ENCODE measurements at regions not wholly inside any gene's neighbourhood (a gene's known extent, or its start where the extent isn't known, plus 50 kb on each side); places are given as distances from the start of the nearest gene placed in this dataset.
"Not testable (repeated sequence)": the region's sequence is repeated elsewhere in the genome, so short reads cannot be mapped to it uniquely, and the experiment has no call there.

DNA sequence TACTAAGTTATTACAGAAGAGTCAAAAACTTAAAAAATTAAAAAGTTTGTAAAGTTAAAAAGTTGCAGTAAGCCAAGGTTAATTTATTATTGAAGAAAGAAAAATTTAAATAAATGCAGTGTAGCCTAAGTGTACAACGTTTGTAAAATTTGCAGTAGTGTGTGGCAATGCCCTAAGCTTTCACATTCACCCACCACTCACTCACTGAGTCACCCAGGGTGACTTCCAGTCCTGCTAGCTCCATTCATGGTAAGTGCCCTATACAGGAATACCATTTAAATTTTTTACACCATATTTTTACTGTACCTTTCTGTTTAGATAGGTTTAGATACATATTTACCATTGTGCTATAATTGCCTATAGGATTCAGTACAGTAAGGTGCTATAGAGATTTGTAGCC lies 88.6 kb downstream of the CTH start:
- Histone ChIP-seq H3K9me3 (no peaks in the 10 kb centered on the region), H3K27me3 (no peaks in the 10 kb centered on the region), H3K4me1 (no peaks in the 10 kb centered on the region), H3K27ac (no peak overlapping the region), H3K36me3 (no peaks in the 10 kb centered on the region), H3K4me3 (no peak overlapping the region)
- no peak for ATAC-seq
- no peak for DNase-seq
- TF ChIP-seq, protein P1, sequence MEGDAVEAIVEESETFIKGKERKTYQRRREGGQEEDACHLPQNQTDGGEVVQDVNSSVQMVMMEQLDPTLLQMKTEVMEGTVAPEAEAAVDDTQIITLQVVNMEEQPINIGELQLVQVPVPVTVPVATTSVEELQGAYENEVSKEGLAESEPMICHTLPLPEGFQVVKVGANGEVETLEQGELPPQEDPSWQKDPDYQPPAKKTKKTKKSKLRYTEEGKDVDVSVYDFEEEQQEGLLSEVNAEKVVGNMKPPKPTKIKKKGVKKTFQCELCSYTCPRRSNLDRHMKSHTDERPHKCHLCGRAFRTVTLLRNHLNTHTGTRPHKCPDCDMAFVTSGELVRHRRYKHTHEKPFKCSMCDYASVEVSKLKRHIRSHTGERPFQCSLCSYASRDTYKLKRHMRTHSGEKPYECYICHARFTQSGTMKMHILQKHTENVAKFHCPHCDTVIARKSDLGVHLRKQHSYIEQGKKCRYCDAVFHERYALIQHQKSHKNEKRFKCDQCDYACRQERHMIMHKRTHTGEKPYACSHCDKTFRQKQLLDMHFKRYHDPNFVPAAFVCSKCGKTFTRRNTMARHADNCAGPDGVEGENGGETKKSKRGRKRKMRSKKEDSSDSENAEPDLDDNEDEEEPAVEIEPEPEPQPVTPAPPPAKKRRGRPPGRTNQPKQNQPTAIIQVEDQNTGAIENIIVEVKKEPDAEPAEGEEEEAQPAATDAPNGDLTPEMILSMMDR (IDR thresholded peaks at IDR 0.05), result no peak
- intact Hi-C loops (cut with DNase I), result loop anchor here in 1 of 2 donors (10.0 kb wide), 1 partner anchor 365 kb away; no protein-coding TSS in a partner anchor

DNA sequence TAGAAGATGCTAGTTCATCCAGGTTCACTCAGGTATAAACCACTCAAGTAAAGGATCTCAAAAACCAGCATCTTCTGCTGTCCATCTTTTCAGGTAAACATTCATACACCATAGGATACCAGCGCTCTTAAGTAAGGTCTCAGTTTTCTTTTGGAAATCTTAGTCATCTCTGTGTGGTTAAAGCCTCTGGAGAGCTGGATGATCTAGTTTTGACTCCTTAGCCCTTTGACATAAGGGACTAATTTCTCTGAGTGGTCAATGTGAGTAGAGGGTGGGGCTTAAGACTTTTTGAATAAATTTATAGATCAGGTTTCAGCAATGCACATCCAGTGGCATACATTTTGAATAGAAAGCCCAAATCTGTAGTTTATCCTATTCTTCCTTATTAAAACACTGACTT lies 92.3 kb downstream of the CTH start:
- intact Hi-C loops (cut with DNase I), result loop anchor here in 1 of 2 donors (10.0 kb wide), 1 partner anchor 369 kb away; no protein-coding TSS in a partner anchor
- TF ChIP-seq, protein P1 (IDR thresholded peaks at IDR 0.05), result no peak
- H3K27ac ChIP-seq, result no peak overlapping the region
- no peaks in the 10 kb centered on the region for H3K36me3 ChIP-seq
- DNase-seq (no peak), ATAC-seq (no peak)
- H3K4me1 ChIP-seq, result no peaks in the 10 kb centered on the region
- H3K27me3 ChIP-seq, result no peaks in the 10 kb centered on the region
- H3K9me3 ChIP-seq, result no peaks in the 10 kb centered on the region
- H3K4me3 ChIP-seq, result no peak overlapping the region

DNA sequence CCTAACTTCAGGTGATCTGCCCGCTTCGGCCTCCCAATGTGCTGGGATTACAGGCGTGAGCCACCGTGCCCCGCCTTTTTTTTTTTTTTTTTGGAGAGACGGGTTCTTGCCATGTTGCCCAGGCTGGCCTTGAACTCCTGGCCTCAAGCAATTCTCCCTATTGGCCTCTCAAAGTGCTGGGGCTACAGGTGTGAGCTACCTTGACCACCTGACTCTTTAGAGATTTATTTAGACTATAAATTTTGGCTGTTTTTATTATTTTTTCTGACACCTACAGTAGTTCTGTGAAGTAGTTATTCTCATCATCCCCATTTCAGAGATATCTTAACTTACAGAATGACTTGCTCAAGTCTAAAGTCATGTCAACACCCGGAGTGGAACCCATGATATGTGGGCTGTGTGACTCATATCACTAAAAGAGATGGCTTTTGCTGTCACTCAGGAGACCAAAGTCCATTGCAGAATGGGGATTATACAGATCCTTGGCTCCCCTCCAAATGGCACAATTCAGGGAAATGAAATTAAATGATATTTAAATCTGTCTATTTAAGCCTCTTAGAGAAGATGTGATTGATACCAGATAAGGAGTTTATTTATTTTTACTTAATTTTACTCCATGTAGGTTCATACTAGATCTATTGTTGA lies 93.2 kb downstream of the CTH start:
- no peaks in the 10 kb centered on the region for H3K9me3 ChIP-seq
- ATAC-seq, result no peak
- no peaks in the 10 kb centered on the region for H3K36me3 ChIP-seq
- TF ChIP-seq, protein P1 (IDR thresholded peaks at IDR 0.05), result no peak
- intact Hi-C loops (cut with DNase I), result loop anchor here in 1 of 2 donors (10.0 kb wide), 1 partner anchor 369 kb away; no protein-coding TSS in a partner anchor
- no peak overlapping the region for H3K4me3 ChIP-seq
- no peaks in the 10 kb centered on the region for H3K27me3 ChIP-seq
- H3K27ac ChIP-seq, result no peak overlapping the region
- DNase-seq, result no peak
- H3K4me1 ChIP-seq, result no peaks in the 10 kb centered on the region

DNA sequence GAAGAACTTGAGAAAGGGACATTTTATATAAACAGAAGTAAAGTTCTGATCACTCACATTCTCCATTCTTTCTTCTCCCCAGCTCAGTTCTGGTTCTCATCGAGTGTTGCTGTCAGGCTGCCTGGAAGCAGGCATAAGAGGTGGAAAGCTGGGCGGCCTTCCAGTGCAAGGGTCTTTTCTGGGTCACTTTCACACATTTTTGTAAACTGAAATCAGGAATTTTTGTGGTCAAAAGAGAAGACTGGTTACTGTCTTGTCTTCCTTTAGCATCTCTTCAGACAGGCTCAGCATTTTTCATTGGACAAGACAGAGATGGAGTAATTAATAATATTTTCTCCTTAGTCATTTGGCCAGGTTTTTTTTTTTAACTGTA lies 93.7 kb downstream of the CTH start:
- intact Hi-C loops (cut with DNase I), result loop anchor here in 1 of 2 donors (5.0 to 10.0 kb wide), 2 partner anchors 68 to 370 kb away; no protein-coding TSS in a partner anchor
- Histone ChIP-seq H3K4me1 (no peaks in the 10 kb centered on the region), H3K9me3 (no peaks in the 10 kb centered on the region), H3K36me3 (no peaks in the 10 kb centered on the region), H3K27ac (no peak overlapping the region), H3K27me3 (no peaks in the 10 kb centered on the region), H3K4me3 (no peak overlapping the region)
- ATAC-seq (no peak), DNase-seq (no peak)
- TF ChIP-seq, protein P1 (IDR thresholded peaks at IDR 0.05), result no peak

DNA sequence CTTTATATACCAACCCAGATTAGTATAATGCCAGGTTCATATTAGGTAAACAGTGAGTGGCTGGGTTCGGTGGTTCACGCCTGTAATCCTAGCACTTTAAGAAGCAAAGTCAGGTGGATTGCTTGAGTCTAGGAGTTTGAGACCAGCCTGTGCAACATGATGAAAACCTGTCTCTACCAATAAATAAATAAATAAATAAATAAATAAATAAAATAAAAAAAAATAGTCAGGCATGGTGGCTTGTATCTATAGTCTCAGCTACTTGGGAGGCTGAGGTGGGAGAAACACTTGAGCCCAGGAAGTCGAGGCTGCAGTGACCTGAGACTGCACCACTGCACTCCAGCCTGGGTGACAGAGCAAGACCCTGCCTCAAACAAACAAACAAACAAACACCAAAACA lies 96.9 kb downstream of the CTH start:
- not testable (repeated sequence) for H3K36me3 ChIP-seq, H3K4me3 ChIP-seq, H3K27me3 ChIP-seq, H3K27ac ChIP-seq, H3K9me3 ChIP-seq, H3K4me1 ChIP-seq, ATAC-seq, DNase-seq
- intact Hi-C loops (cut with DNase I), result loop anchor here in 1 of 2 donors (5.0 to 10.0 kb wide), 2 partner anchors 71 to 373 kb away; no protein-coding TSS in a partner anchor
